ENCODE measurements at regions not wholly inside any gene's neighbourhood (a gene's known extent, or its start where the extent isn't known, plus 50 kb on each side); places are given as distances from the start of the nearest gene placed in this dataset.

DNA sequence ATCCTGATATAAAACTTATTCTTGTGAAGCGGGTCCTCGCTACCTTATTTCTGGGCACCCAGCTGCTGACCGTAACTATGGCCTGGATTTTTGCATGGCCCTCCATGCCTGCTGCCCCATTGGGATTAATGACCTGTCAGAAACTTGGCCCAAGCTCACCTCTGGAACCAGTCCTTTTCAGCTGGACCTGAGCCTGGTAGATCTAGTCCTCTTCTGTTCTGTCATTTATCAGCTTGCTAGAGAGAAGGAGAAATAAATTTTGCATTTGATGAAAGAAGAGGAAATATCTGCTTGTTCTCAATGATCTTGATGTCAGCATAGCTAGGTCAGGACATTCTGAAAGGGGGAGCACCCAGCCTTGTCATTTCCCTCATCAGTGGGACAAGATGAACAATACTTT lies 387.8 kb upstream of the LARGE1 start:
- TF ChIP-seq CREB1 (CRISPR knock-in tag; IDR thresholded peaks at IDR 0.05) (no peak), ETV6 (CRISPR knock-in tag; IDR thresholded peaks at IDR 0.05) (no peak), CBFB (CRISPR knock-in tag; IDR thresholded peaks at IDR 0.05; ENCODE audit: low read depth) (no peak)
- TF ChIP-seq, protein P1, sequence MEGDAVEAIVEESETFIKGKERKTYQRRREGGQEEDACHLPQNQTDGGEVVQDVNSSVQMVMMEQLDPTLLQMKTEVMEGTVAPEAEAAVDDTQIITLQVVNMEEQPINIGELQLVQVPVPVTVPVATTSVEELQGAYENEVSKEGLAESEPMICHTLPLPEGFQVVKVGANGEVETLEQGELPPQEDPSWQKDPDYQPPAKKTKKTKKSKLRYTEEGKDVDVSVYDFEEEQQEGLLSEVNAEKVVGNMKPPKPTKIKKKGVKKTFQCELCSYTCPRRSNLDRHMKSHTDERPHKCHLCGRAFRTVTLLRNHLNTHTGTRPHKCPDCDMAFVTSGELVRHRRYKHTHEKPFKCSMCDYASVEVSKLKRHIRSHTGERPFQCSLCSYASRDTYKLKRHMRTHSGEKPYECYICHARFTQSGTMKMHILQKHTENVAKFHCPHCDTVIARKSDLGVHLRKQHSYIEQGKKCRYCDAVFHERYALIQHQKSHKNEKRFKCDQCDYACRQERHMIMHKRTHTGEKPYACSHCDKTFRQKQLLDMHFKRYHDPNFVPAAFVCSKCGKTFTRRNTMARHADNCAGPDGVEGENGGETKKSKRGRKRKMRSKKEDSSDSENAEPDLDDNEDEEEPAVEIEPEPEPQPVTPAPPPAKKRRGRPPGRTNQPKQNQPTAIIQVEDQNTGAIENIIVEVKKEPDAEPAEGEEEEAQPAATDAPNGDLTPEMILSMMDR (IDR thresholded peaks at IDR 0.05): no peak

Data from WTC11 (cell line).